ENCODE measurements at regions not wholly inside any gene's neighbourhood (a gene's known extent, or its start where the extent isn't known, plus 50 kb on each side); places are given as distances from the start of the nearest gene placed in this dataset.

- ChIA-PET POLR2A (no interaction called here), CTCF (no interaction called here)
- TF ChIP-seq CTCF (IDR thresholded peaks at IDR 0.05; ENCODE audit: insufficient read depth, low read length, missing control alignments), result no peak
Observed at GRCh38 chr2:239608723-239609122, 207.9 kb upstream of the HDAC4 start.

GRCh38 chr2:239608260-239608659 is 207.4 kb upstream of the HDAC4 start:
- no peak overlapping the region for H3K4me3 ChIP-seq (ENCODE audit: low read depth, low read length)
- TF ChIP-seq CTCF (IDR thresholded peaks at IDR 0.05; ENCODE audit: insufficient read depth, low read length, missing control alignments), result no peak
- ChIA-PET POLR2A (no interaction called here), CTCF (no interaction called here)
- DNase-seq (ENCODE audit: low read depth, low spot score), result no peak

More at GRCh38 chr2:239608723-239609122, 207.9 kb upstream of the HDAC4 start:
- DNase-seq (ENCODE audit: low read depth, low spot score), result no peak
- no peak overlapping the region for H3K4me3 ChIP-seq (ENCODE audit: low read depth, low read length)

DNA sequence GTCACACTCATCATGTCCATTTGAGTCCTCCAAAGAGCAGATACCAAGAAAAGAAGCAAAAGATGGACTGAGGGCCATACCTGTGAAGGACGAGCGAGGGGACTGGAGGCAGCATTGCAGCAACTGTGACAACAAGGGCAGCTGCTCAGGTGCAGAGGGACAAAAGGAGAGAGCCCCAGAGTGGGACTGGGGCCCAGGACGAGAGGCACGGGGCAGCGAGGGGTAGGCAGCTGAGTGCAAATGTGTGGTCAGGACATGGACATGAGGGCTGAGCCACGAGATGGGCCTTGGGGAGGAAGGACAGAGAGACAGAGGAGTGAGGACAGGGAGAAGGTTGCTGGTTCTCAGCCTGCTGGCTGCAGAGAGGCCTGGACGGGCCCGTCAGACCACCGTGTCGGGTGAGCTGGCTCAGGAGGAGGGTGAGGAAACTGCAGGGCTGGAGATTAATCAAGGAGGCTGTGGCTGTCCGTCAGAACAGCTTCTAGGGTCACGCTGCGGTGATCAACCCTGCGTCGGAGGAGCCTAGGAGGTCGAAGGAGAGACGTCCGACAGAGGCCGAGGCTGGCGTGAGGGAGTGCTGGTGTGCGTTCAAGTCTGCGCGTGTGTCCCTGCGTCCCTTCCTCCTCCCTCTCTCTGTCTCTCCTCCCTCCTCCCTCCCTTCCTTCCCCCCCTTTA is 206.8 kb upstream of the HDAC4 start:
- no peak overlapping the region for H3K4me3 ChIP-seq (ENCODE audit: low read depth, low read length)
- DNase-seq (ENCODE audit: low read depth, low spot score), result no peak
- POLR2A ChIA-PET, result no interaction called here
- CTCF ChIA-PET, result no interaction called here
- no peak for TF ChIP-seq CTCF (IDR thresholded peaks at IDR 0.05; ENCODE audit: insufficient read depth, low read length, missing control alignments)

GRCh38 chr2:239606741-239607516 is 206.1 kb upstream of the HDAC4 start:
- ChIA-PET POLR2A (no interaction called here), CTCF (no interaction called here)
- TF ChIP-seq CTCF (IDR thresholded peaks at IDR 0.05; ENCODE audit: insufficient read depth, low read length, missing control alignments), result no peak
- H3K4me3 ChIP-seq (ENCODE audit: low read depth, low read length), result no peak overlapping the region
- no peak for DNase-seq (ENCODE audit: low read depth, low spot score)

DNA sequence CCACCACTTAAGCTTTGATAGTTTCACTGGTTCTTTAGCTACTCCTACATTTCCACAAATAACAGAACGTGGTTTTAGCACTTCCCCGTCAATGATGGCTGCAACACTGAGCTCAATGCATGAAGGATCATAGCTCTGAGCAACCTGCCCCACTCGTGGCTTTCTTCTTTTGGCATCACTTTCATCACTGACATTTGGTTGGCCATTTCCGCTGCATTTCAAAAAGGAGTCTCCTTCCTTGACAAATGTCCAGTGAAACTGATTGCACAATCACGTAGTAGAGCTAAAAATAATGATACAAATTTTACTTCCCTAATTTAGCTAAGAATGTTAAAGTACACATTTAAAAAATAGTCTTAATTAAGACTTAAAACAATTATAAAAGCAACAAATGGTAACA is 205.2 kb upstream of the HDAC4 start:
- ChIA-PET CTCF (no interaction called here), POLR2A (no interaction called here)
- TF ChIP-seq CTCF (IDR thresholded peaks at IDR 0.05; ENCODE audit: insufficient read depth, low read length, missing control alignments), result no peak
- no peak for DNase-seq (ENCODE audit: low read depth, low spot score)
- no peak overlapping the region for H3K4me3 ChIP-seq (ENCODE audit: low read depth, low read length)

GRCh38 chr2:239605409-239605808 is 204.6 kb upstream of the HDAC4 start:
- no peak for TF ChIP-seq CTCF (IDR thresholded peaks at IDR 0.05; ENCODE audit: insufficient read depth, low read length, missing control alignments)
- ChIA-PET POLR2A (no interaction called here), CTCF (no interaction called here)
- DNase-seq (ENCODE audit: low read depth, low spot score), result no peak
- no peak overlapping the region for H3K4me3 ChIP-seq (ENCODE audit: low read depth, low read length)
